Neural cell (in vitro differentiated cells): ENCODE measurements at regions not wholly inside any gene's neighbourhood (a gene's known extent, or its start where the extent isn't known, plus 50 kb on each side); places are given as distances from the start of the nearest gene placed in this dataset.

Experiments
- H2AFZ ChIP-seq: fragments of 200-600, 300-800 bp; sonication (generic), shearing (Covaris generic); 2 replicates; pipeline ENCODE4 v1.6.0; 2014; ENCODE audit warnings: low read depth, mild to moderate bottlenecking, antibody characterized with exemption, low read length, moderate library complexity
- H3F3A ChIP-seq: fragments of 200-600 bp; shearing (Covaris generic); 2 replicates; pipeline ENCODE4 v1.6.1; 2016; ENCODE audit warnings: mild to moderate bottlenecking, moderate library complexity, mixed read lengths, antibody characterized with exemption, low read length; ENCODE audit not compliant: insufficient read depth, poor library complexity, severe bottlenecking
- H3K27ac ChIP-seq: fragments of 200-600, 300-800 bp; sonication (generic), shearing (Covaris generic); 2 replicates; pipeline ENCODE4 v1.5.1; 2014; ENCODE audit warnings: mild to moderate bottlenecking, low read length, moderate library complexity
- H3K27me3 ChIP-seq: fragments of 300-800, 200-600 bp; sonication (generic), shearing (Covaris generic); 2 replicates; pipeline ENCODE4 v1.6.0; 2014; ENCODE audit warnings: mild to moderate bottlenecking, low read depth, low read length, moderate library complexity; ENCODE audit not compliant: insufficient read depth
- H3K36me3 ChIP-seq: fragments of 300-800, 200-600 bp; sonication (generic), shearing (Covaris generic); 2 replicates; pipeline ENCODE4 v1.5.1; 2014; ENCODE audit warnings: mild to moderate bottlenecking, antibody characterized with exemption, low read length, moderate library complexity; ENCODE audit not compliant: insufficient read depth
- H3K4me2 ChIP-seq: fragments of 300-800, 200-600 bp; sonication (generic), shearing (Covaris generic); 2 replicates; pipeline ENCODE4 v1.6.0; 2014; ENCODE audit warnings: mild to moderate bottlenecking, low read length
- H3K4me3 ChIP-seq: fragments of 300-800, 200-600 bp; sonication (generic), shearing (Covaris generic); 2 replicates; pipeline ENCODE4 v1.5.1; 2014; ENCODE audit warnings: mild to moderate bottlenecking, low read length, moderate library complexity
- H3K79me2 ChIP-seq: fragments of 200-600 bp; shearing (Covaris generic); replicated peaks from 2 replicates; pipeline ENCODE4 v1.6.0; 2014; ENCODE audit warnings: mild to moderate bottlenecking, low read length, moderate library complexity; ENCODE audit not compliant: insufficient read depth
- H3K9ac ChIP-seq: fragments of 300-800, 200-600 bp; sonication (generic), shearing (Covaris generic); 2 replicates; pipeline ENCODE4 v1.6.1; 2016; ENCODE audit warnings: mild to moderate bottlenecking, low read length, mixed read lengths
- H3K9me2 ChIP-seq: fragments of 200-600 bp; shearing (Covaris generic); 2 replicates; pipeline ENCODE4 v1.6.1; 2016; ENCODE audit warnings: mild to moderate bottlenecking, low read length, mixed read lengths; ENCODE audit not compliant: insufficient read depth
- H3K9me3 ChIP-seq: fragments of 200-600, 300-800 bp; sonication (generic), shearing (Covaris generic); 2 replicates; pipeline ENCODE4 v1.6.1; 2016; ENCODE audit warnings: mild to moderate bottlenecking, mixed run types, low read length, moderate library complexity, mixed read lengths
- H4K20me1 ChIP-seq: fragments of 200-600 bp; shearing (Covaris generic); 2 replicates; pipeline ENCODE4 v1.6.1; 2016; ENCODE audit warnings: mild to moderate bottlenecking, mixed run types; ENCODE audit not compliant: insufficient read depth
- EP300 ChIP-seq: fragments of 450-650 bp; conservative IDR thresholded peaks from 2 replicates; pipeline ENCODE4 v1.6.1; 2014; ENCODE audit warnings: antibody characterized with exemption, mild to moderate bottlenecking, moderate library complexity; ENCODE audit not compliant: poor library complexity, severe bottlenecking
- EZH2 ChIP-seq: fragments of 200-600, 300-800 bp; shearing (Covaris generic), sonication (generic); IDR thresholded peaks from 2 replicates; pipeline ENCODE4 v1.6.1; 2014; ENCODE audit warnings: antibody characterized with exemption, low read length, borderline replicate concordance, mild to moderate bottlenecking; ENCODE audit not compliant: insufficient read depth, poor library complexity, severe bottlenecking
- MXI1 ChIP-seq: fragments of 450-650 bp; conservative IDR thresholded peaks from 2 replicates; pipeline ENCODE4 v1.6.1; 2014; ENCODE audit warnings: antibody characterized with exemption, mild to moderate bottlenecking; ENCODE audit not compliant: poor library complexity, severe bottlenecking
- POLR2AphosphoS5 ChIP-seq: IDR thresholded peaks from 2 replicates; pipeline ENCODE4 v1.6.1; 2012
- RAD21 ChIP-seq: fragments of 450-650 bp; conservative IDR thresholded peaks from 2 replicates; pipeline ENCODE4 v1.6.1; 2014; ENCODE audit warnings: antibody characterized with exemption, mild to moderate bottlenecking, moderate library complexity
- SMC3 ChIP-seq: fragments of 450-650 bp; conservative IDR thresholded peaks from 2 replicates; pipeline ENCODE4 v1.6.1; 2014; ENCODE audit warnings: antibody characterized with exemption, mild to moderate bottlenecking, moderate library complexity; ENCODE audit not compliant: poor library complexity
- TAF1 ChIP-seq: IDR thresholded peaks from 2 replicates; pipeline ENCODE4 v1.6.1; 2012; ENCODE audit warnings: low read depth
- TF ChIP-seq, protein P1 (sequence below): fragments of 450-650 bp; IDR thresholded peaks from 2 replicates; pipeline ENCODE4 v1.5.1; 2014; ENCODE audit warnings: antibody characterized with exemption, mild to moderate bottlenecking, moderate library complexity; ENCODE audit not compliant: poor library complexity, severe bottlenecking
- TF ChIP-seq, protein P2 (sequence below): IDR thresholded peaks from 2 replicates; pipeline ENCODE4 v1.6.1; 2012; ENCODE audit warnings: borderline replicate concordance

DNA sequence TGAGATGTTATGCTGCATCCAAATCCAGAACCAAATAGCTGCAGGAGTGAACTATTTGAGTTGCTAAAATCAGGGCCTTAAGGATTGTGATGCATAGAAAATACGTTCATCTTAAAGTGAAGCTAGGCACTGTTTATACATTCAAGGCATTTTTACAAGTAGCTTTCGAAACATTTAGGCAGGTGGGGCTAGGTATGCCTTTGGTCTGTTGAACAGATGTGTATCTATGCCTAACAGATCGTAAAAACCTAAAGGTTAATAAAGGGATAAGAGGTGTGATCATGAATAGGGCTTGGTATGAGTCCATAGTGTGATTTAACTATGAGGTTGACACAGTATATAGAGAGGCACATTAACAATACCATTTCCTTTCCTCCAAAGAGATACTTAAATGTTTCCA, 262.5 kb downstream of the SEMA3D start:
- TF ChIP-seq SMC3 (no peak), TAF1 (no peak), EP300 (no peak), MXI1 (no peak), EZH2 (no peak), POLR2AphosphoS5 (no peak), RAD21 (no peak)
- TF ChIP-seq, protein P1, sequence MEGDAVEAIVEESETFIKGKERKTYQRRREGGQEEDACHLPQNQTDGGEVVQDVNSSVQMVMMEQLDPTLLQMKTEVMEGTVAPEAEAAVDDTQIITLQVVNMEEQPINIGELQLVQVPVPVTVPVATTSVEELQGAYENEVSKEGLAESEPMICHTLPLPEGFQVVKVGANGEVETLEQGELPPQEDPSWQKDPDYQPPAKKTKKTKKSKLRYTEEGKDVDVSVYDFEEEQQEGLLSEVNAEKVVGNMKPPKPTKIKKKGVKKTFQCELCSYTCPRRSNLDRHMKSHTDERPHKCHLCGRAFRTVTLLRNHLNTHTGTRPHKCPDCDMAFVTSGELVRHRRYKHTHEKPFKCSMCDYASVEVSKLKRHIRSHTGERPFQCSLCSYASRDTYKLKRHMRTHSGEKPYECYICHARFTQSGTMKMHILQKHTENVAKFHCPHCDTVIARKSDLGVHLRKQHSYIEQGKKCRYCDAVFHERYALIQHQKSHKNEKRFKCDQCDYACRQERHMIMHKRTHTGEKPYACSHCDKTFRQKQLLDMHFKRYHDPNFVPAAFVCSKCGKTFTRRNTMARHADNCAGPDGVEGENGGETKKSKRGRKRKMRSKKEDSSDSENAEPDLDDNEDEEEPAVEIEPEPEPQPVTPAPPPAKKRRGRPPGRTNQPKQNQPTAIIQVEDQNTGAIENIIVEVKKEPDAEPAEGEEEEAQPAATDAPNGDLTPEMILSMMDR, result no peak
- TF ChIP-seq, protein P2, sequence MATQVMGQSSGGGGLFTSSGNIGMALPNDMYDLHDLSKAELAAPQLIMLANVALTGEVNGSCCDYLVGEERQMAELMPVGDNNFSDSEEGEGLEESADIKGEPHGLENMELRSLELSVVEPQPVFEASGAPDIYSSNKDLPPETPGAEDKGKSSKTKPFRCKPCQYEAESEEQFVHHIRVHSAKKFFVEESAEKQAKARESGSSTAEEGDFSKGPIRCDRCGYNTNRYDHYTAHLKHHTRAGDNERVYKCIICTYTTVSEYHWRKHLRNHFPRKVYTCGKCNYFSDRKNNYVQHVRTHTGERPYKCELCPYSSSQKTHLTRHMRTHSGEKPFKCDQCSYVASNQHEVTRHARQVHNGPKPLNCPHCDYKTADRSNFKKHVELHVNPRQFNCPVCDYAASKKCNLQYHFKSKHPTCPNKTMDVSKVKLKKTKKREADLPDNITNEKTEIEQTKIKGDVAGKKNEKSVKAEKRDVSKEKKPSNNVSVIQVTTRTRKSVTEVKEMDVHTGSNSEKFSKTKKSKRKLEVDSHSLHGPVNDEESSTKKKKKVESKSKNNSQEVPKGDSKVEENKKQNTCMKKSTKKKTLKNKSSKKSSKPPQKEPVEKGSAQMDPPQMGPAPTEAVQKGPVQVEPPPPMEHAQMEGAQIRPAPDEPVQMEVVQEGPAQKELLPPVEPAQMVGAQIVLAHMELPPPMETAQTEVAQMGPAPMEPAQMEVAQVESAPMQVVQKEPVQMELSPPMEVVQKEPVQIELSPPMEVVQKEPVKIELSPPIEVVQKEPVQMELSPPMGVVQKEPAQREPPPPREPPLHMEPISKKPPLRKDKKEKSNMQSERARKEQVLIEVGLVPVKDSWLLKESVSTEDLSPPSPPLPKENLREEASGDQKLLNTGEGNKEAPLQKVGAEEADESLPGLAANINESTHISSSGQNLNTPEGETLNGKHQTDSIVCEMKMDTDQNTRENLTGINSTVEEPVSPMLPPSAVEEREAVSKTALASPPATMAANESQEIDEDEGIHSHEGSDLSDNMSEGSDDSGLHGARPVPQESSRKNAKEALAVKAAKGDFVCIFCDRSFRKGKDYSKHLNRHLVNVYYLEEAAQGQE, result no peak
- Histone ChIP-seq H3K9me3 (no peaks in the 10 kb centered on the region), H3K27ac (no peak overlapping the region), H3K79me2 (no peaks in the 10 kb centered on the region), H3K4me2 (no peak overlapping the region), H2AFZ (no peak overlapping the region), H3K27me3 (no peaks in the 10 kb centered on the region), H3K36me3 (no peaks in the 10 kb centered on the region), H3K9me2 (no peaks in the 10 kb centered on the region), H3K4me3 (no peak overlapping the region), H4K20me1 (no peaks in the 10 kb centered on the region), H3K9ac (no peak overlapping the region), H3F3A (no peaks in the 10 kb centered on the region)

DNA sequence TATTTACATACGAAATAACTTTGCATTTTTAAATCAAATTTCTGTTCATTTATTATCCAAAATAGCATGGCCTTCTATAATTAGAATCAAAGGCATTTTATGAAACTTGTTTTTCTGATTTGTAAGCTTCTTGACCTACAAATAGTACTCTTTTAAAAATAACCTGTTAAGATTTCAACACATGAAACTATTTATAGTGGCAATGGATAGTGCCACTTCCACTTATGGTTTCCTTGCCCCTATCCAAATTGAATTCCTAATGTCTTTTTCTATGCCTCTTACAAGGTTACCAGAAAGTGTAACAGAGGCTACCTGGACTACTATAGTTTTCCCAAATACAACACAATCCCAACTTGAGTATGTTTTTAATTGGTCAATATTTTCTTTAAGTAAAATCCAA, 263.5 kb downstream of the SEMA3D start:
- no peak for TF ChIP-seq TAF1
- no peak for TF ChIP-seq MXI1
- TF ChIP-seq EZH2, result no peak
- TF ChIP-seq, protein P1, result no peak
- no peak for TF ChIP-seq SMC3
- TF ChIP-seq, protein P2, result no peak
- no peak for TF ChIP-seq POLR2AphosphoS5
- no peak for TF ChIP-seq EP300
- TF ChIP-seq RAD21, result no peak

More for the DNA sequence above, 263.5 kb downstream of the SEMA3D start:
- Histone ChIP-seq H3K36me3 (no peaks in the 10 kb centered on the region), H3K9me3 (no peaks in the 10 kb centered on the region), H3F3A (no peaks in the 10 kb centered on the region), H3K27me3 (no peaks in the 10 kb centered on the region), H3K9me2 (no peaks in the 10 kb centered on the region), H3K9ac (no peak overlapping the region), H4K20me1 (no peaks in the 10 kb centered on the region), H3K79me2 (no peaks in the 10 kb centered on the region), H3K27ac (no peak overlapping the region), H2AFZ (no peak overlapping the region), H3K4me3 (no peak overlapping the region), H3K4me2 (no peak overlapping the region)
